CD4-positive, alpha-beta T cell treated with Interleukin-1 beta for 1 hour (primary cell): ENCODE measurements at regions not wholly inside any gene's neighbourhood (a gene's known extent, or its start where the extent isn't known, plus 50 kb on each side); places are given as distances from the start of the nearest gene placed in this dataset.
"Not testable (repeated sequence)": the region's sequence is repeated elsewhere in the genome, so short reads cannot be mapped to it uniquely, and the experiment has no call there.

Experiments
- DNase-seq, 2 donors: peaks; one replicate each; pipeline ENCODE4 v3.0.0-alpha.2; 2020 to 2022

DNA sequence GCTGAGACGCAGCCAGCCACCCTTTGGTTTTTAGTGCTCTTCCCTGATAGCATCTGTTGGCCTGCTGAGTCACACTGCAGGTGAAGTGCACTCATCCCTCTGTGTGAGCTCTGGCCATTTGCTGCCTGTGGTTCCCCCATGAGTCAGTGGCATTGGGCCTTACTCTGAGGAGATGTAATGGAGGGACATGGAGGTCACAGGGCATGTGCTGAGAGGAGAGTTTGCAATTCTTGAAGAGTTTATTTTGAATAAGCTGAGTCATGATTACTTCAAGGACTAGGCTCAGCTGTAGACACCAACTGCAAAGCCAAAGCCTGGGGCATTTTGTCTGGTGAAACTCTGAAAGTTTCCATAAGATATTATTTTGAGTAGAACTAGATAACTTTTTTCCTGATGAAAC, 200.3 kb downstream of the BCL2L11 start:
- DNase-seq, result not testable (repeated sequence)

DNA sequence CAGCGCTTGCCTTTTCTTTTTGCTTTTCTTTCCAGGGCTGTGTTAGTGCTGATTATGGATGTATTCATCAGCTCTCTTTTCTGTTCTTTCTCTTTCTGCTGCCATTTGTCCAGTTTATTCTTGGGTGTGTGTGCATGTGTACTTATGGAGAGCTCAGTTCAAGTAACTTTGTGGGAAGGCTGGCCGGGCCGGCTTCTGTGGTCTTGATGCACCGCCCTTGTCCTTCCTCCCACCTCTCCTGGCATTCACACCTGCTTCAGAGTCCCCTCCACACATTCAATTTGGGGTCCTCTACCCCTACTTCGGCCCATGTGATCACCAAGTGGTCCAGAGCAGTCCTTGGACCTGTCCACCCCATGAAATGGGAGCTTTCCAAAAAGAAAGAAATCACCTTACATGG, 202.7 kb downstream of the BCL2L11 start:
- not testable (repeated sequence) for DNase-seq

DNA sequence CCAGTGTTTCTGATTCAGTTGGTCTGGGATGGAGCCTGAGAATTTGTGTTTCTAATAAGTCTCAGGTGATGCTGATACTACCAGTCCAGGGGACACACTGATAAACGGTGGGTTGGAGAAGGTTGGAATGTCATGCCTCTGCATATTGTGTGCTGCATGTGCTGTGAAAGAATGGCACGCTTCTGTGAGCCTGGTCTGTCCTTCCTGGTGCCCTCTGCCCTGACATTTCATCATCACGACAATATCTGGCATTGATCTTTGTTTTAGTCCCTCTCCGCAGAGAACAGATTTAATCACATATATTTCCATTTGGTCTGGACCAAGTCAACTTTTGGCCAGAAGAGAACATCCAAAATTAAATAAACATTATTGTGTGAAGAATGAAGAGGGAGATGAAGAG, 207.0 kb downstream of the BCL2L11 start:
- not testable (repeated sequence) for DNase-seq

DNA sequence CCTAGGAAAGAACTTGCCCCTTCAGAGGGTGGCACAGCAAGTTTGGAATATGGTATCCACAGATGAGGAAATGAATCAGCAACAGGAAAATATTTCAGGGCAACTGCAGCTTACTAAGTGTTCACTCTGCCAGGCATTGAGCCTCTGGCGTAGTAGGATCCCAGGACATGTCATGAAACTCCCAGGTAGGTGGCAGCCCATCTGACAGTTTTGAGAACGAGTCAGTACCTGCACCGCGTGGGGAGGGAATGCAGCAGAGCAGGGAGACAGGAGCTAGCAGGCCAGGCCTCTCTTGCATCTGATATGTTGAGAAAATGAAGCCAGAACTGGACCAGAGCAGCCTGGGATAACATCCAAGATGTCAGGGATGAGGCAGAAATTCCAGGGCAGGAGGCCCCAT, 208.6 kb downstream of the BCL2L11 start:
- DNase-seq, result not testable (repeated sequence)

DNA sequence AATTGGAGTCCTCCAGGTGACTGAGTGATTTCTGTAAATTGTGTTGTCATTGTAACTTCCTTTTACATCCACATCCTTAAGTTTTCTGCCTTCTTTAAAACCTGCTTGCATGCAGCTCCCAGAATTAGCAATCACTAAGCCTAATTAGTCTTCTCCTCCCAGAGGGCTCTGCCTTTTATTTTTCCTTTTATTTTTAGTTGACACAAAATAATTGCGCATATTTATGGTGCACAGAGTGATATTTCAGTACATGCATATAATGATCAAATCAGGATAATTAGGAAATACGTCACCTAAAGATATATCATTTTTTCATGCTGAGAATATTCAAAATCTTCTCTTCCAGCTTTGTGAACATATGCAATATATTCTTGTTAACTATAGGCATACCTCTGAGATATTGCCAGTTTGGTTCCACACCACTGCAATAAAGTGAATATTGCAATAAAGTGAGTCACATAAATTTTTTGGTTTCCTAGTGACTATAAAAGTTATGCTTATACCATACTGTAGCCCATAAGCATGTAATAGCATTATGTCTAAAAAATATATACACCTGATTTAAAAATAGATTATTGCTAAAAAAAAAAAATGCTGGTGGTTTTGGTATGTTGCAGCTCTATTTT, 210.5 kb downstream of the BCL2L11 start:
- DNase-seq, result not testable (repeated sequence)

DNA sequence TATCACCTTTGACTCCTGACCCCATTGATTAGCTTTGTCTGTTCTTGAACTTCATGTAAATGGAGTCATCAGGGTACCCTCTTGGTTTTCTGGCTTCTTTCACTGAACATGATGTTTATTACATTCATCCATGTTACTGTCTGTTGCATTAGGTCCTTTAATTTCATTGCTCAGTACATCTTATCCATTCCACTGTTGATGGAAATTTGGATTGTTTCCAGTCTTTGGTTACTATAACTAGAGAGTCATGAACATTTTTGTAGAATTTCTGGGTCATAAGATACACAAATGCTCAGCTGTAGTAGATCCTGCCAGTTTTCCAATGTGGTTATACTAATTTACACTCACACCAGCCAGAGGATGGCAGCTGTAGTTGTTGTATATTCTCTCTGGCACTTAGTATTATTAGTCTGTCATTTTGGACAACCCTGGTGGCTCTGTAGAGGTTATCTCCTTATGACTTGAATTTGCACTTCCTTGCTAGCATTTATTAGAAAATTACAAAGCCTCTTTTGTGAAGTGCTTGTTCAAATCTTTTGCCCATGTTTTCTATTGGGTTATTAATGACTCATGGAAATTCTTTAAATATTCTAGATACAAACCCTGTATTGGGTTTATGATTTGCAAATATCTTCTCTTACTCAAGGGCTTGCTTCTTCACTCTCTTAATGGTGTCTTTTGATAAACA, 214.7 kb downstream of the BCL2L11 start:
- DNase-seq, result not testable (repeated sequence)

DNA sequence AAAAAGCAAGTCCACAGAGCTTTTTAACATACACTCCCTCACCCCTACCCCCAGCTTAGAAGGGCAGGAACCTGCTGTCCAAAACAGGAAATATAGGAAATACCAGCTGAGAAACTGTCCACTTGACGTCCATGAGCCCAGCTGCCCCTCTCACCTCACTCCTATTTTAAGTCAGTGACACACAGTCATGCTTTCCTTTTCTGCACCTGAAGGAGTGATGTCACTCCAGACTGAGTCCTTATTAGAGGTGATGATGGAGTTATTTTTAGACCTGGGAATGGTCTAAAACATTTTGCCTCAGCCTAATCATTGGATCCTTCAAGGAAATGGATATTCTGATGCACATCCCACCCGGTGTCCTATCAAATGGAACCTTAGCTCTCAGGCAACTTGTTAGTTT, 217.8 kb downstream of the BCL2L11 start:
- DNase-seq, result not testable (repeated sequence)

DNA sequence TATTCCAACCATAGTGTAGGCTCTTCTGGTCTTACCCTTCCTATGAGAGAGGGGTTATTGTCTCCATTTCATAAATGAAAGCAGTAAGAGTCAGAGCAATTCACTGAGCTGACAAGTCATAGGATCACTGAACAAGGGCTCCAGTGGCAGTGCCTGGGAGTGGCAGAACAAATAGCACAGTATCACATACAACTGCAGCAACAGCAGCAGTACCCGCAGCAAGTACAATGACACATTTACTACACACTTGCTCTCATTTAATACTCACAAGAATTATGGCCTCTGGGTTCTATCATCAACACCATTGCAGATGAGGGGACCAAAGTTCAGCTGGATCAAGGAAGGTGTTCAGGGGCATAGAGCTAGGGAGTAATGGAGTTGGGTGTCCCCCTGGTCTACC, 218.8 kb downstream of the BCL2L11 start:
- not testable (repeated sequence) for DNase-seq

DNA sequence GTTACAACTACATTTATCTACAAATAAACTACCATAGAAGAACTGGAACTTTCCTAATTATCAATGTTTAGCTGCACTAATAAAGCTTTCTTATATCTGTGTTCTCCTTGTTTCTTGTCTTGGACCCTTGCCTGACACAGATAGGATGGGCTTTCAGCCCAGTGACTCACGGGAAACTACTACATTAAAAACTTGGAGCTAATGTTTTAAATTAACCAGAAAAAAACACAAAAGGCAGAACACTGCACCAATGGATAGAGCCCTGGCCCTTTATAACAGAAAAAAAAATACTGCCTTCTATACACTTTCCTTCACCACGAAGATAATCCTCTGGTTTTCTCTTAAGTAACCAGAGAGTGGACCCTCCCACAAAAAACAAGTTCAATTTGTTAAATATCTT, 223.9 kb downstream of the BCL2L11 start:
- not testable (repeated sequence) for DNase-seq

DNA sequence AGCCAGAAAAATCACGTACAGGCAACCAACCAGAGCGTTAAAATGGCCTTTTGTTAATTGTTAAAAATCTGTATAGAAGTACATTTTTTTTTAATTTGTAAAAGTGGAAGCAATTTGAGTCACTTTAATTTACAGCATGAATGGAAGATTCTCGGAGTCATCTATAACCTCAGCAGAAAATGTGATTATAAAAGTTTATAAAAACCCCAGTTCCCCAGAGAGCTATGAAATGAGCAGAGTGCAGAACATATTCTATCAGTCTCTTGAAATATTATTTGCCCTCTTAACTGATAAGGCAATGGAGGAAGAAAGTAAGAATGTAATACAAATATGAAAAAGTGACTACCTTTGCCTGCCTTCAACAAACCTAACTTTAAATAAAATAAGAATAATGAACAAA, 224.7 kb downstream of the BCL2L11 start:
- not testable (repeated sequence) for DNase-seq

DNA sequence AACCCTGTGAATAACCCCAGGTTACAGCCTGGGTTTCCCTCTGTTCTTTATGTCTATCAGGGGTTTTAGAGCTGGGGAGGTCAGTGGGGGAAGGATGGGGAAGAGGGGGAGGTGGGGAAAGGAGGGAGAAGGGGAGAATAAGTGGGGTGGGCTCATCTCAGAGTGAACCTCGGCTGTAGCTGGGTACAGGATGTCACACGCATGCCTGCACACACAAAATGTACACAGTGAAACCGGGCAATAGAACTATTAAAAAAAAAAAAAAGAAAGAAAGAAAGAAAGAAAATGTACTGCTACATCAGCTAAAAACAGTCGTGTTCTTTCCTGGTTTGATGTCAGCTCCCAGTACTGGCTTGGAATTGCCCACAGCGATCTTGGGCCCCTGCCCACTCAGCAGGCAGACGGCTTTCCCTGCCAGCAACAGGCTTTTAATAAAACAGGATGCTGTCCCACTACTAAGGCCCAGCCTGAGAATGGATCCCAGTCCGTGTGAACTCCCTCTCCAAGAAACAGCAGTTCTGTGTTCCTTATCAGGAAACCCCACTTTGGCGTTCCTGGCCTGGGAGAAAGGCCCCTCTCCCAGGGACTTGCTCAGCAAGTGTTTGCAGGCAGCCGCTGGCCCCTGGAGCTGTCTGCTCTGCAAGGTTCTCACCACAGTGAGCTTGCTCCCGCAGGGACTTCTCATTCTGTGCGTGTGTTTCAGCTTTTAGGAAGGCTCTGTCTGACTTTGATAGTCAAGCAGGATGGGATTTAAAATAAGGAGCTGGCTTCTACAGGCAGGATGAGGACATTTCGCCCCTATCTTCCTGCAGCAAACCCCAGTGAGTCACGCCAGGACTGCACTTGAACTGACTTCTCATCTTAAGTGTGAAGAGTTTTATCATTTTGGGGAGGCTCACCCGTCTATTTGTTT, 225.6 kb downstream of the BCL2L11 start:
- DNase-seq, result not testable (repeated sequence)

DNA sequence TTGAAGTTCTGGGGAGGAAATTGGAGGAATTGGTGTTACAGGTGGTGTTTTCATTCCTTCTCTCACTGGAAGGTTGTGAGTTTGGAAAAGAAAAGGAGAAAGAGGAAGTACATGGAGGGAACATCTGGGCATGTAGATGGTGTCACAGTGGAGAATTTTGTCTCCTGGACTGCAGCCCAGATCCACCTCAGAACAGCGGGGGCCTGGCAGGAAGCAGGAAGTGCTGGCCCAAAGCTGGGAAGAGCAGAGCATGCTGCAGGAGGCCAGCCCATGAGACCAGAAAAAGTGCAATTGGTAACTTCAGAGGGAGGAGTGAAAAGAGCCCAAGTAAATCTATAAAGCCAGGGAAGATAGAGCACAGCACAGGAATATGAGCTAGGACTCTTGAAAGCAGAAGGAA, 227.0 kb downstream of the BCL2L11 start:
- DNase-seq, result not testable (repeated sequence)

DNA sequence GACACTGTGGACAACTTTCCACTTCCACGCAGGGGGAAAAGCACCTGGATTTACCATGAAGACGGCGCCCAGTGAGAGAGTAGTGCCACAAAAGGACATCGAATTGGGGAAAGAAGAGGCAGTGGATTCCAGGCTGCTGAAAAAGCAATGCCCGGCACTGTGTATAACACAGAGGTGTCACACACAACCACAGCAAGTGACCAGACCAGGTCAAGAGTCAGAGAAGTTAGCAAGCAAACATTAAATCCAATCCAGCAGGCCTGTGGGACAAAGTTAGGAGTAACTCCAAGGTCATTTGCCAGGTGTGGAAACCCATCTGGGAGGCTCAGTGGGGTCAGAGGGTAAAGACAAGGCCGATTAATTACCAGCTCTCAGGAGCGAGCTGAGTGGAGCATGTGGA, 227.6 kb downstream of the BCL2L11 start:
- DNase-seq, result not testable (repeated sequence)

DNA sequence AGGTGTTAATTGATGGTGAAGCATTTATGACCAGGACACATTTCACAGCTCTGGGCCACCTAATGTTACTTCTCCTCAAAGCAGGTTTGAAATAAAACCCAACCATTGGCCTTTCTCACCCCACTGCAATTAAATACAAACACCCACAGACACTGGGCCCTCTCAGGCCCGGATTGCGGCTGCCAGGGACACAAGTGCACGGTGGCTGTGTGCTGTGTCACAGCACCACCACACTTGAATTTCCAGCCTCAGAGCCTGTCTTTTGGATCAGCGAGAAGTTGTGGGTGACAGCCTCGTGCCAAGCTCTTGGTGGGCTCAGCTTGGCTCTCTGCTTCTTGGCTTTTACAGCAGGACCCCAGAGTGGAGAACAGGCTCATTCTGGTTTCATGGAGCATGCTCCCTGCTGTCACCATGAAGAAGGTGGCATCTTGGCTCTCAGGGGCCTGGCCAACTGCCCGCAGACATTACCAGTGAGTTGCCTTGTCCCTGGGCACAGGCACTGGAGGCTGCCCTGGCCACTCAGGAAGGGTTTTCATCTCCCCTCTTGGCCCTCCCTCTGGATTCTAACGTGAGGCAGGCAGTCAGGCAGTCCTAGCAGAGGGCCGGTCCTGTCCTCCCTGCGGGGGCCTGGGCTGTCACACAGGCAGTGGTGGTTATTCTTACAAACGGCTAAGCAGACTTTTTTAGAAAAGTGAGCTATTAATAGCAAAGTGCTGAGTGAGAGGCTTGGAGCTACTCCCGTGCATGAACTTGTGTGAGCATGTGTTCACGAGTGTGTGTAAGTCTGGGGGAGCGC, 234.5 kb downstream of the BCL2L11 start:
- DNase-seq, result not testable (repeated sequence)

DNA sequence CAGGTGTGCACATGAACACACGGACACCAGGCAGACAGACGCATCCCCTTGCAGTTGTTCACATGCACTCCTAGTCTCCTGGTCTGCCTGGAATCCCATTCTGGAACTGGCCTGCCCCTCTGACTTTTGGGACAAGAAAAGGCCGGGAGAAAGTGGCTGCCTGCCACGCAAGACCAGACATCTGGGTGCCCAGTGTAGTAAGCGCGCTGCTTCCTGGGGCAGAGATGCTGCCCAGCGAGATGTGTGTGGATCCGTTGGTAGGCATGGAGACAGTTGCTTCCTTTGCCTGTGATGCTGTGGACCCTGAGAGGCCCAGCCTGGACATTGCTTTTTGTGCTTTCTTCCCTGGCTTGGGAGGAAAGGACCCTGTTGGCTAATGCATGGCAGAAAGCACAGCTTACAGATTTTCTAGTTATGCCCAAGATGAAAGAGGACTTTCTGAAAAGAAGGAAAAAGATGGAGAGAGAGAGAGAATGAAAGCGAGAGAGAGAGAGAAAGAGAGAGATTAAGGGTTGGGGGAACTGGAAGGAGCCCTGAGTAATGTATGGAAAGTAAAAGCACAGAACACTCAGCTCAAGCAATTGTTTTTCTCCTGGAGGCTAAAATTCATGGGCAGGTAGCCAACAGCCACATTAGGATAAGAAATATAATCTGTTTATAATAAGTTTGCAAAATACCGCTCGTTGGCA, 235.3 kb downstream of the BCL2L11 start:
- DNase-seq, result not testable (repeated sequence)

DNA sequence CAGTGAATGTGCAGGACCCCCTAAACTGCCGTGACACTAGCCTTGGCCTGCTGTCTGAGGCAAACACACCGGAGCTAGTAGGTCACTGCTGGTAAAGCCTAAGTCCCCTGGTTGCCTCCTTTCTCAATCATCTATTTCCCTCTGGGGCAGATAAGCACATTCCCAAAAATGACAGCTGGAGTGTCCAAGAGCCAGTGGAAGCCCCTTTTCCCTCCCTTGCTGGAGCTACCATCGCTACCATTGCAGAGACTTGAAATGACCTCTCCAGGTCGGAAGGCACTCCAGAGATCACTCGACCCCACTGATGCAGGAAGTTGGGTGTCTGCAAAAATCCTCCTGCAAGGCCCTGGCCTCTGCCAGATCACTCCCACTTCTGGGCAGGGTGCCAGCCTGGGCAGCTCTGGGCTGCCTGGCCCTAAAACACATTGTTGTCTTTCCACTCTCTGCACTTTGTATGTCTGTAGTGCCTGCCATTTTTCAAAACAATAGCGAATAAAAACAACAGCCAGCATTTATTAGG, 235.9 kb downstream of the BCL2L11 start:
- DNase-seq, result peak in 1 of 2 donors; percentile 26

DNA sequence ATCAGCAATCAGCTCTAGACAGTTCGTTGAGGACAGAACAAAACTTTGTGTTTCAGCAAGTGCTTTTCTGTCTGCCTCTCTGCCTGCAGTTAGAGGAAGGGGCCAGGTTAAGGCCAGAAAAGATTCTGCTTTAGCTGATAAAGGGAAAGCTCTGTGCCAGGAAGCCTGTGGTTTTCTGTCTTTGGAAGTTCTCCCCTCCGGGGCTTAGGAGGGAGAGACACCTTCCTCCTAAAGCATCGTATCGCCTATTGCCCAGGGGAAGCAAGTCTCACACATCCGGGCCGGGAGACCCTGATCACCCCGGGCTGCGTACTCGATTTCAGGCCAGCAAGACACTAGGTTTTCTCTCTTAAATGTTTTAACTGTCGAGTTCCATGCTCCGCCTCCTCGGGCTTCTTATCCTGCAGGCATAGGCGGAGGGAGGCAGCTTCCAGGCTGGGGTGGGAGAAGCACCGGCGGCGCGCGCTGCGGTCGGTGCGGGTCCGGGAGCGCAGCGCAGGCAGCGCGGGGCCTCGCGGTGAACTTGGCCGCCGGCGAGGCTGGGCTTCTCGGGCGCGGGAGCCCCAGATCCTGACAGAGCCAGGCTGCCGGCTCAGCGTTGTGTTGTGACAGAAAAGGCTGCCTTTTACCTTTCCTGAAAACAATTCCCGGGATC, 245.4 kb downstream of the BCL2L11 start:
- DNase-seq, result not testable (repeated sequence)

DNA sequence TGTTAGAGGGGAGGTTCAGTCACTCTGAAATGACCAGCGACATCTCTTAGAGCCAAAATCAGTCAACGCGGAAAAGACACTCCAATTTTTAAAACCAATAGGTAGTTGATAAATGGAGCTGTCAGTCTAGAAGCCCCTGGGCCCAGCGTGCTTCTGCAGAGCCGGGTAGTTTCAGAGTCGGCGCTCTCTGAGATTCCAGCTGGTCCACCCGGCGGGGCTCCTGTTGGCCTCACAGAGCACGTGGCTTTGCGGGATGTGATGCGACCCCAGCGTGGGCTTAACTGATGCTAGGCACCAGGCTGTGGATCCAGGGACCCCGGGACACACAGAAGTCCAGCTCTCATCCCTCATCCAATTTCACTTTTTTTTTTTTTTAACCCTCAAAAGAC, 245.9 kb downstream of the BCL2L11 start:
- not testable (repeated sequence) for DNase-seq

DNA sequence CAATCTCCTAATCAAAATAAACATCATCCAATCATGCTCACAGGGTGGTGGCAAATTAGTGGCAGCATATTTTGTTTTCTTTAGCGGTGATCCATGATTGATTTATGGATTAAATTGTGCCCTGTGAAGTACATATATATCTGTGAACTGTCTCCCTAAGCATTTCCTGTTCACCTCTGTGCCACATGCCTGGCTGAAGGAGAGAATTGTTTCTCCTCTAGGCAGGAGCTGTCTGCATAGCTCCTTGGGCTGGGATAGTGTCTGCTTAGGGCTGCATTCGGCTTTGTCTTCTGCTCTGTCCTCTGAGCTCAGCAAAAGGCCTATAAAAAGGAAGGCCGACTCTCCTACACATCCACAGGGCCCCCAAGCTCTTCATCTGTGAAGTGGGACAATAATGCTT, 246.4 kb downstream of the BCL2L11 start:
- DNase-seq, result not testable (repeated sequence)

DNA sequence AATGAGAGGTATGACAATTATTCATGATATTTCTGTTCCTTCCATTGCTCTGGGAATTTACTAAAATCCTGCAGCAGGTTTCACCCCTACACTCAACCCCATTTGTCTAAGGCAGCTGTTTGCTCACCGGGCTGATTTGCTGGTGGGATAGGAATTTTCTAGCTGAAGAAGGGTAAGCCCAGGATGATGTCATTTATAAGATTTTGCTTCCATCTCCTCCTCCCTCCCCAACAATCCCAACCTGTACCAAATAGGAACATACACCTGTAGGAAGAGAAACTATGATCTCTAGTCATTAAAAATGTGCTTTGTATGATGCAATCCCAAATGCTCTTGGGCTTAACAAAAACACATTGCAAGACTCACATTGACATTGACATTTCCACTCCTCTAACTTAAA, 247.2 kb downstream of the BCL2L11 start:
- DNase-seq, result not testable (repeated sequence)

DNA sequence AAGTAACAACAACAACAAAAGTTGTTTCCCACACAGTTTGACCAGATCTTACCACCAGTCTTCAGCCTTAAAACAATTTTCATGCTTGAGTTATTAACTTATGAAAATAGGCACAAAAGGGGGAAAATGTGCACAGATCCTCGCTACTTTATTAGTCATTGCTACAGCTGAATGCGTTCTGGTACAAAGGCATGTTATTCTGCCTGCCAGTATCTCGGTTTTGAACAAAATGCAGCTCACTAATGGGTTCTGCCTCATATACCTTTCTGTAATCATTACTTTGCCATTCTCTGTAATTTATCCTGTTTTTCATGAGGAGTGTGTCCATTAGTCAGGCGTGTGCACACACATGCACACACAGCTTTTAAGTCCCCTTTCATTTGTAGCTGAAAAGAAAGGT, 247.6 kb downstream of the BCL2L11 start:
- not testable (repeated sequence) for DNase-seq
